Cardiac fibroblast (primary cell): ENCODE measurements at regions not wholly inside any gene's neighbourhood (a gene's known extent, or its start where the extent isn't known, plus 50 kb on each side); places are given as distances from the start of the nearest gene placed in this dataset.

Experiments used
- DNase-seq, 2 donors: peaks; one replicate each; pipeline versions ENCODE4 v3.0.0 to v3.0.0-alpha.2; 2010; ENCODE audit warnings: low read depth in 2 of 2
- H3K4me3 ChIP-seq, 2 donors: replicated peaks in 1 of 2; 1 replicate in 1 of 2; 2 replicates in 1 of 2; pipeline ENCODE4 v1.5.1; 2011; ENCODE audit warnings: low read depth in 2 of 2, low read length in 2 of 2, mild to moderate bottlenecking in 2 of 2, moderate library complexity in 1 of 2
- CTCF ChIP-seq: IDR thresholded peaks from one replicate; pipeline ENCODE4 v1.5.1; 2011; ENCODE audit warnings: low read depth, mild to moderate bottlenecking, low read length, inconsistent platforms

GRCh38 chr3:178288074-178288473, 248.2 kb upstream of the KCNMB2 start:
- H3K4me3 ChIP-seq: no peak overlapping the region
- TF ChIP-seq CTCF: no peak
- DNase-seq: no peak

GRCh38 chr3:178289544-178290160, 246.6 kb upstream of the KCNMB2 start:
- no peak for TF ChIP-seq CTCF
- no peak overlapping the region for H3K4me3 ChIP-seq
- DNase-seq: peak; percentile 56 to 75

- no peak for TF ChIP-seq CTCF
- H3K4me3 ChIP-seq: no peak overlapping the region
- DNase-seq: no peak
These were observed 244.5 kb upstream of the KCNMB2 start for GRCh38 chr3:178291574-178292370.

GRCh38 chr3:178295292-178295912, 240.8 kb upstream of the KCNMB2 start:
- DNase-seq: peak; percentile 51 to 86

GRCh38 chr3:178297199-178297598, 239.0 kb upstream of the KCNMB2 start:
- no peak for TF ChIP-seq CTCF
- peak; percentile 59 to 65 for DNase-seq
- H3K4me3 ChIP-seq: no peak overlapping the region

More at GRCh38 chr3:178295292-178295912, 240.8 kb upstream of the KCNMB2 start:
- no peak for TF ChIP-seq CTCF
- no peak overlapping the region for H3K4me3 ChIP-seq

GRCh38 chr3:178297740-178298139, 238.5 kb upstream of the KCNMB2 start:
- DNase-seq: no peak
- no peak for TF ChIP-seq CTCF

More at GRCh38 chr3:178297740-178298139, 238.5 kb upstream of the KCNMB2 start:
- H3K4me3 ChIP-seq: no peak overlapping the region
